ENCODE measurements at regions not wholly inside any gene's neighbourhood (a gene's known extent, or its start where the extent isn't known, plus 50 kb on each side); places are given as distances from the start of the nearest gene placed in this dataset.
"Not testable (repeated sequence)": the region's sequence is repeated elsewhere in the genome, so short reads cannot be mapped to it uniquely, and the experiment has no call there.

- H3K27me3 ChIP-seq (ENCODE audit: control insufficient read depth in 2 of 2, insufficient read depth in 2 of 2, low read length in 2 of 2); H3K79me2 ChIP-seq (ENCODE audit: control insufficient read depth, insufficient read depth, low read length); in situ Hi-C loops (cut with MboI); DNase-seq (ENCODE audit: extremely low read depth in 1 of 4, low spot score in 3 of 4); H2AFZ ChIP-seq (ENCODE audit: low read depth, low read length); POLR2A ChIA-PET; CTCF ChIA-PET (ENCODE audit: low intra/inter-chr PET ratio); BruUV-seq (replicated peaks); H3K4me3 ChIP-seq; intact Hi-C loops (cut with micrococcal nuclease); H4K20me1 ChIP-seq (replicated peaks; ENCODE audit: control insufficient read depth, insufficient read depth, low read length); H3K27ac ChIP-seq (ENCODE audit: extremely low read depth, low read depth, low read length); FAIRE-seq; H3K9me3 ChIP-seq (replicated peaks; ENCODE audit: control insufficient read depth, insufficient read depth, low read depth, low read length); H3K9ac ChIP-seq (ENCODE audit: insufficient read depth in 1 of 2, low read depth in 2 of 2, low read length in 2 of 2); H3K4me2 ChIP-seq (ENCODE audit: insufficient read depth, low read length); H3K36me3 ChIP-seq (ENCODE audit: control insufficient read depth, insufficient read depth, low read length); H3K4me1 ChIP-seq (replicated peaks in 1 of 2; ENCODE audit: control insufficient read depth in 2 of 2, insufficient read depth in 2 of 2, low read length in 2 of 2); ATAC-seq; H3K9me1 ChIP-seq (ENCODE audit: control insufficient read depth, insufficient read depth, low read length): not testable (repeated sequence)
- no CpG with 5 or more reads among the region's 5 CpGs for WGBS (ENCODE audit: insufficient coverage, low coverage, missing lambda C conversion rate)
Observed at GRCh38 chrX:3910611-3911010, 197.2 kb upstream of the PRKX start.

- DNase-seq (ENCODE audit: extremely low read depth in 1 of 4, low spot score in 3 of 4); H4K20me1 ChIP-seq (replicated peaks; ENCODE audit: control insufficient read depth, insufficient read depth, low read length); H3K4me1 ChIP-seq (replicated peaks in 1 of 2; ENCODE audit: control insufficient read depth in 2 of 2, insufficient read depth in 2 of 2, low read length in 2 of 2); H3K9me3 ChIP-seq (replicated peaks; ENCODE audit: control insufficient read depth, insufficient read depth, low read depth, low read length); H3K9me1 ChIP-seq (ENCODE audit: control insufficient read depth, insufficient read depth, low read length); ATAC-seq; H3K27me3 ChIP-seq (ENCODE audit: control insufficient read depth in 2 of 2, insufficient read depth in 2 of 2, low read length in 2 of 2); intact Hi-C loops (cut with micrococcal nuclease); H3K36me3 ChIP-seq (ENCODE audit: control insufficient read depth, insufficient read depth, low read length); H3K79me2 ChIP-seq (ENCODE audit: control insufficient read depth, insufficient read depth, low read length); H2AFZ ChIP-seq (ENCODE audit: low read depth, low read length); BruUV-seq (replicated peaks); H3K9ac ChIP-seq (ENCODE audit: insufficient read depth in 1 of 2, low read depth in 2 of 2, low read length in 2 of 2); H3K27ac ChIP-seq (ENCODE audit: extremely low read depth, low read depth, low read length); H3K4me3 ChIP-seq; CTCF ChIA-PET (ENCODE audit: low intra/inter-chr PET ratio); FAIRE-seq; POLR2A ChIA-PET; H3K4me2 ChIP-seq (ENCODE audit: insufficient read depth, low read length): not testable (repeated sequence)
- in situ Hi-C loops (cut with MboI): loop anchor here (10.0 kb wide), 1 partner anchor 91 kb away; no protein-coding TSS in a partner anchor
- WGBS (ENCODE audit: insufficient coverage, low coverage, missing lambda C conversion rate): no CpG with 5 or more reads among the region's 19 CpGs
Observed at GRCh38 chrX:3905522-3906258, 192.2 kb upstream of the PRKX start.

- DNase-seq (ENCODE audit: extremely low read depth in 1 of 4, low spot score in 3 of 4); POLR2A ChIA-PET; H3K4me2 ChIP-seq (ENCODE audit: insufficient read depth, low read length); H3K9me1 ChIP-seq (ENCODE audit: control insufficient read depth, insufficient read depth, low read length); H3K36me3 ChIP-seq (ENCODE audit: control insufficient read depth, insufficient read depth, low read length); FAIRE-seq; H3K4me3 ChIP-seq; CTCF ChIA-PET (ENCODE audit: low intra/inter-chr PET ratio); BruUV-seq (replicated peaks); intact Hi-C loops (cut with micrococcal nuclease); ATAC-seq; H3K9me3 ChIP-seq (replicated peaks; ENCODE audit: control insufficient read depth, insufficient read depth, low read depth, low read length); H2AFZ ChIP-seq (ENCODE audit: low read depth, low read length); H3K4me1 ChIP-seq (replicated peaks in 1 of 2; ENCODE audit: control insufficient read depth in 2 of 2, insufficient read depth in 2 of 2, low read length in 2 of 2); H3K27ac ChIP-seq (ENCODE audit: extremely low read depth, low read depth, low read length); H4K20me1 ChIP-seq (replicated peaks; ENCODE audit: control insufficient read depth, insufficient read depth, low read length); H3K79me2 ChIP-seq (ENCODE audit: control insufficient read depth, insufficient read depth, low read length); H3K9ac ChIP-seq (ENCODE audit: insufficient read depth in 1 of 2, low read depth in 2 of 2, low read length in 2 of 2); H3K27me3 ChIP-seq (ENCODE audit: control insufficient read depth in 2 of 2, insufficient read depth in 2 of 2, low read length in 2 of 2): not testable (repeated sequence)
- WGBS (ENCODE audit: insufficient coverage, low coverage, missing lambda C conversion rate): no CpG with 5 or more reads among the region's 11 CpGs
- in situ Hi-C loops (cut with MboI): loop anchor here (10.0 kb wide), 1 partner anchor 87 kb away; no protein-coding TSS in a partner anchor
Observed at GRCh38 chrX:3902222-3902621, 188.8 kb upstream of the PRKX start.

GRCh38 chrX:3896755-3897154 lies 183.3 kb upstream of the PRKX start:
- H3K36me3 ChIP-seq (ENCODE audit: control insufficient read depth, insufficient read depth, low read length); intact Hi-C loops (cut with micrococcal nuclease); H3K9me1 ChIP-seq (ENCODE audit: control insufficient read depth, insufficient read depth, low read length); POLR2A ChIA-PET; H3K27me3 ChIP-seq (ENCODE audit: control insufficient read depth in 2 of 2, insufficient read depth in 2 of 2, low read length in 2 of 2); H3K4me1 ChIP-seq (replicated peaks in 1 of 2; ENCODE audit: control insufficient read depth in 2 of 2, insufficient read depth in 2 of 2, low read length in 2 of 2); H3K9me3 ChIP-seq (replicated peaks; ENCODE audit: control insufficient read depth, insufficient read depth, low read depth, low read length); H4K20me1 ChIP-seq (replicated peaks; ENCODE audit: control insufficient read depth, insufficient read depth, low read length); ATAC-seq; H3K4me3 ChIP-seq; in situ Hi-C loops (cut with MboI); H3K27ac ChIP-seq (ENCODE audit: extremely low read depth, low read depth, low read length); DNase-seq (ENCODE audit: extremely low read depth in 1 of 4, low spot score in 3 of 4); BruUV-seq (replicated peaks); H3K4me2 ChIP-seq (ENCODE audit: insufficient read depth, low read length); H2AFZ ChIP-seq (ENCODE audit: low read depth, low read length); H3K9ac ChIP-seq (ENCODE audit: insufficient read depth in 1 of 2, low read depth in 2 of 2, low read length in 2 of 2); CTCF ChIA-PET (ENCODE audit: low intra/inter-chr PET ratio); FAIRE-seq; H3K79me2 ChIP-seq (ENCODE audit: control insufficient read depth, insufficient read depth, low read length): not testable (repeated sequence)
- WGBS (ENCODE audit: insufficient coverage, low coverage, missing lambda C conversion rate): no CpG with 5 or more reads among the region's 4 CpGs
